IPS DF 19.7 (cell line): ENCODE measurements at regions not wholly inside any gene's neighbourhood (a gene's known extent, or its start where the extent isn't known, plus 50 kb on each side); places are given as distances from the start of the nearest gene placed in this dataset.
"Not testable (repeated sequence)": the region's sequence is repeated elsewhere in the genome, so short reads cannot be mapped to it uniquely, and the experiment has no call there.

Source experiments
- DNase-seq: peaks from one replicate; pipeline ENCODE4 v3.0.0-alpha.2; 2013; ENCODE audit warnings: low read depth, low spot score

- no peak for DNase-seq
Observed at GRCh38 chr6:135707426-135707825, 144.1 kb upstream of the PDE7B start.

- no peak for DNase-seq
Observed at GRCh38 chr6:135710042-135710441, 141.5 kb upstream of the PDE7B start.

- DNase-seq: no peak
Observed at GRCh38 chr6:135722190-135722589, 129.3 kb upstream of the PDE7B start.

- no peak for DNase-seq
Observed at GRCh38 chr6:135722679-135723078, 128.8 kb upstream of the PDE7B start.

- DNase-seq: no peak
Observed at GRCh38 chr6:135728589-135728988, 122.9 kb upstream of the PDE7B start.

- no peak for DNase-seq
Observed at GRCh38 chr6:135731116-135731515, 120.4 kb upstream of the PDE7B start.

GRCh38 chr6:135736351-135736750 lies 115.2 kb upstream of the PDE7B start:
- not testable (repeated sequence) for DNase-seq

GRCh38 chr6:135738636-135739035 lies 112.9 kb upstream of the PDE7B start:
- no peak for DNase-seq

GRCh38 chr6:135739288-135739687 lies 112.2 kb upstream of the PDE7B start:
- no peak for DNase-seq

GRCh38 chr6:135740580-135740979 lies 110.9 kb upstream of the PDE7B start:
- DNase-seq: no peak

- no peak for DNase-seq
Observed at GRCh38 chr6:135743476-135743875, 108.0 kb upstream of the PDE7B start.

GRCh38 chr6:135748189-135748588 lies 103.3 kb upstream of the PDE7B start:
- DNase-seq: no peak

- no peak for DNase-seq
Observed at GRCh38 chr6:135750081-135750480, 101.4 kb upstream of the PDE7B start.

GRCh38 chr6:135753196-135753595 lies 98.3 kb upstream of the PDE7B start:
- no peak for DNase-seq

- no peak for DNase-seq
Observed at GRCh38 chr6:135759831-135760230, 91.7 kb upstream of the PDE7B start.

- no peak for DNase-seq
Observed at GRCh38 chr6:135774006-135774405, 77.5 kb upstream of the PDE7B start.

GRCh38 chr6:135779213-135779612 lies 72.3 kb upstream of the PDE7B start:
- no peak for DNase-seq

- no peak for DNase-seq
Observed at GRCh38 chr6:135780326-135780725, 71.2 kb upstream of the PDE7B start.

- DNase-seq: no peak
Observed at GRCh38 chr6:135782546-135782945, 69.0 kb upstream of the PDE7B start.

- no peak for DNase-seq
Observed at GRCh38 chr6:135784507-135784906, 67.0 kb upstream of the PDE7B start.

- DNase-seq: no peak
Observed at GRCh38 chr6:135789375-135790050, 62.0 kb upstream of the PDE7B start.

- DNase-seq: no peak
Observed at GRCh38 chr6:135791441-135791840, 60.1 kb upstream of the PDE7B start.

GRCh38 chr6:135796643-135797305 lies 54.7 kb upstream of the PDE7B start:
- no peak for DNase-seq

- DNase-seq: no peak
Observed at GRCh38 chr6:135797361-135797760, 54.1 kb upstream of the PDE7B start.
